ENCODE measurements at regions not wholly inside any gene's neighbourhood (a gene's known extent, or its start where the extent isn't known, plus 50 kb on each side); places are given as distances from the start of the nearest gene placed in this dataset.

- Mint-ChIP-seq H3K9me3 (ENCODE audit: insufficient read depth) (no peaks in the 10 kb centered on the region), H3K4me1 (ENCODE audit: low read depth) (peaks cover 18% of the 10 kb centered on the region), H3K36me3 (ENCODE audit: low read depth) (no peaks in the 10 kb centered on the region), H3K27ac (no peak overlapping the region), H3K27me3 (ENCODE audit: low read depth) (peaks cover 26% of the 10 kb centered on the region), H3K4me3 (no peak overlapping the region)
- no peak for ATAC-seq
- DNase-seq: no peak
- POLR2A ChIA-PET: no interaction called here
- CTCF ChIA-PET: interaction anchor here (0.7 to 1.2 kb wide), 2 partner anchors 14 to 258 kb away, joined by 3 read pairs; no protein-coding TSS in a partner anchor
Measured at GRCh38 chr3:44114142-44114541, 127.5 kb upstream of the TOPAZ1 start.

GRCh38 chr3:44117239-44117638, 124.4 kb upstream of the TOPAZ1 start:
- Mint-ChIP-seq H3K27me3 (ENCODE audit: low read depth) (peaks cover 32% of the 10 kb centered on the region), H3K36me3 (ENCODE audit: low read depth) (no peaks in the 10 kb centered on the region), H3K4me3 (no peak overlapping the region), H3K27ac (no peak overlapping the region), H3K9me3 (ENCODE audit: insufficient read depth) (no peaks in the 10 kb centered on the region), H3K4me1 (ENCODE audit: low read depth) (peaks cover 13% of the 10 kb centered on the region)
- ChIA-PET CTCF (no interaction called here), POLR2A (no interaction called here)
- no peak for ATAC-seq
- DNase-seq: no peak

GRCh38 chr3:44117736-44118135, 124.0 kb upstream of the TOPAZ1 start:
- DNase-seq (no peak), ATAC-seq (no peak)
- POLR2A ChIA-PET: no interaction called here
- CTCF ChIA-PET: no interaction called here
- Mint-ChIP-seq H3K4me1 (ENCODE audit: low read depth) (peaks cover 9% of the 10 kb centered on the region), H3K36me3 (ENCODE audit: low read depth) (no peaks in the 10 kb centered on the region), H3K27ac (no peak overlapping the region), H3K9me3 (ENCODE audit: insufficient read depth) (no peaks in the 10 kb centered on the region), H3K4me3 (no peak overlapping the region), H3K27me3 (ENCODE audit: low read depth) (peaks cover 32% of the 10 kb centered on the region)

GRCh38 chr3:44120721-44121582, 120.7 kb upstream of the TOPAZ1 start:
- Mint-ChIP-seq H3K27me3 (ENCODE audit: low read depth) (peaks cover 36% of the 10 kb centered on the region), H3K4me1 (ENCODE audit: low read depth) (peaks cover 4% of the 10 kb centered on the region), H3K9me3 (ENCODE audit: insufficient read depth) (no peaks in the 10 kb centered on the region), H3K4me3 (no peak overlapping the region), H3K27ac (no peak overlapping the region), H3K36me3 (ENCODE audit: low read depth) (no peaks in the 10 kb centered on the region)
- ATAC-seq: no peak
- POLR2A ChIA-PET: interaction anchor here (0.7 kb wide), 1 partner anchor 239 kb away, joined by 4 read pairs; no protein-coding TSS in a partner anchor
- no peak for DNase-seq
- CTCF ChIA-PET: no interaction called here

GRCh38 chr3:44125246-44125645, 116.4 kb upstream of the TOPAZ1 start:
- H3K27me3 Mint-ChIP-seq (ENCODE audit: low read depth): peaks cover 25% of the 10 kb centered on the region
- POLR2A ChIA-PET: interaction anchor here (0.6 kb wide), 1 partner anchor 572 kb away, joined by 4 read pairs; no protein-coding TSS in a partner anchor
- no peak overlapping the region for H3K4me3 Mint-ChIP-seq
- no peak for DNase-seq
- no peaks in the 10 kb centered on the region for H3K36me3 Mint-ChIP-seq (ENCODE audit: low read depth)
- no peak overlapping the region for H3K27ac Mint-ChIP-seq
- no peaks in the 10 kb centered on the region for H3K9me3 Mint-ChIP-seq (ENCODE audit: insufficient read depth)
- no peak for ATAC-seq
- peaks cover 25% of the 10 kb centered on the region for H3K4me1 Mint-ChIP-seq (ENCODE audit: low read depth)
- CTCF ChIA-PET: no interaction called here

- no peak for ATAC-seq
- Mint-ChIP-seq H3K27me3 (ENCODE audit: low read depth) (peaks cover 25% of the 10 kb centered on the region), H3K9me3 (ENCODE audit: insufficient read depth) (no peaks in the 10 kb centered on the region), H3K4me3 (no peak overlapping the region), H3K36me3 (ENCODE audit: low read depth) (no peaks in the 10 kb centered on the region), H3K27ac (no peak overlapping the region), H3K4me1 (ENCODE audit: low read depth) (peaks cover 31% of the 10 kb centered on the region)
- no peak for DNase-seq
- POLR2A ChIA-PET: no interaction called here
- CTCF ChIA-PET: no interaction called here
Measured at GRCh38 chr3:44125882-44126281, 115.8 kb upstream of the TOPAZ1 start.

GRCh38 chr3:44128057-44128775, 113.5 kb upstream of the TOPAZ1 start:
- no peak overlapping the region for H3K4me3 Mint-ChIP-seq
- H3K36me3 Mint-ChIP-seq (ENCODE audit: low read depth): no peaks in the 10 kb centered on the region
- H3K9me3 Mint-ChIP-seq (ENCODE audit: insufficient read depth): no peaks in the 10 kb centered on the region
- peak overlapping the region; percentile 56 for H3K27ac Mint-ChIP-seq
- POLR2A ChIA-PET: no interaction called here
- H3K4me1 Mint-ChIP-seq (ENCODE audit: low read depth): peaks cover 41% of the 10 kb centered on the region
- peaks cover 29% of the 10 kb centered on the region for H3K27me3 Mint-ChIP-seq (ENCODE audit: low read depth)
- ATAC-seq: peak; percentile 44
- CTCF ChIA-PET: interaction anchor here (0.9 kb wide), 1 partner anchor 14 kb away, joined by 3 read pairs; no protein-coding TSS in a partner anchor
- no peak for DNase-seq

- Mint-ChIP-seq H3K36me3 (ENCODE audit: low read depth) (no peaks in the 10 kb centered on the region), H3K9me3 (ENCODE audit: insufficient read depth) (no peaks in the 10 kb centered on the region), H3K4me3 (peak overlapping the region; percentile 31), H3K27me3 (ENCODE audit: low read depth) (peaks cover 34% of the 10 kb centered on the region), H3K27ac (peak overlapping the region; percentile 63), H3K4me1 (ENCODE audit: low read depth) (peaks cover 41% of the 10 kb centered on the region)
- peak; percentile 73 for ATAC-seq
- DNase-seq: peak; percentile 63
- ChIA-PET CTCF (interaction anchor here (0.9 to 1.1 kb wide), 3 partner anchors 10 to 275 kb away, joined by 3 to 4 read pairs (median 3); no protein-coding TSS in a partner anchor), POLR2A (interaction anchor here (0.7 kb wide), 1 partner anchor 208 kb away, joined by 5 read pairs; the partner anchor contains the start of gene TCAIM)
Measured at GRCh38 chr3:44130249-44130648, 111.4 kb upstream of the TOPAZ1 start.

- Mint-ChIP-seq H3K27ac (no peak overlapping the region), H3K36me3 (ENCODE audit: low read depth) (no peaks in the 10 kb centered on the region), H3K9me3 (ENCODE audit: insufficient read depth) (no peaks in the 10 kb centered on the region), H3K27me3 (ENCODE audit: low read depth) (peaks cover 24% of the 10 kb centered on the region), H3K4me3 (no peak overlapping the region), H3K4me1 (ENCODE audit: low read depth) (peaks cover 41% of the 10 kb centered on the region)
- ChIA-PET CTCF (no interaction called here), POLR2A (no interaction called here)
- ATAC-seq (no peak), DNase-seq (no peak)
Measured at GRCh38 chr3:44132061-44132460, 109.6 kb upstream of the TOPAZ1 start.

- H3K4me1 Mint-ChIP-seq (ENCODE audit: low read depth): peaks cover 41% of the 10 kb centered on the region
Measured at GRCh38 chr3:44132593-44132992, 109.1 kb upstream of the TOPAZ1 start.

GRCh38 chr3:44136421-44136820, 105.3 kb upstream of the TOPAZ1 start:
- Mint-ChIP-seq H3K4me1 (ENCODE audit: low read depth) (peaks cover 4% of the 10 kb centered on the region), H3K36me3 (ENCODE audit: low read depth) (no peaks in the 10 kb centered on the region), H3K9me3 (ENCODE audit: insufficient read depth) (no peaks in the 10 kb centered on the region), H3K4me3 (no peak overlapping the region), H3K27me3 (ENCODE audit: low read depth) (peaks cover 23% of the 10 kb centered on the region), H3K27ac (no peak overlapping the region)
- ChIA-PET CTCF (no interaction called here), POLR2A (no interaction called here)
- ATAC-seq (no peak), DNase-seq (peak; percentile 30)

More at GRCh38 chr3:44132593-44132992, 109.1 kb upstream of the TOPAZ1 start:
- peaks cover 23% of the 10 kb centered on the region for H3K27me3 Mint-ChIP-seq (ENCODE audit: low read depth)
- H3K4me3 Mint-ChIP-seq: no peak overlapping the region
- H3K27ac Mint-ChIP-seq: no peak overlapping the region
- ATAC-seq: no peak
- CTCF ChIA-PET: no interaction called here
- no peak for DNase-seq
- H3K36me3 Mint-ChIP-seq (ENCODE audit: low read depth): no peaks in the 10 kb centered on the region
- no peaks in the 10 kb centered on the region for H3K9me3 Mint-ChIP-seq (ENCODE audit: insufficient read depth)
- POLR2A ChIA-PET: no interaction called here

GRCh38 chr3:44146073-44146472, 95.6 kb upstream of the TOPAZ1 start:
- Mint-ChIP-seq H3K36me3 (ENCODE audit: low read depth) (no peaks in the 10 kb centered on the region), H3K9me3 (ENCODE audit: insufficient read depth) (no peaks in the 10 kb centered on the region), H3K27me3 (ENCODE audit: low read depth) (peaks cover 36% of the 10 kb centered on the region), H3K4me1 (ENCODE audit: low read depth) (no peaks in the 10 kb centered on the region), H3K27ac (no peak overlapping the region), H3K4me3 (no peak overlapping the region)
- DNase-seq (no peak), ATAC-seq (no peak)
- ChIA-PET POLR2A (no interaction called here), CTCF (no interaction called here)
